ENCODE measurements at regions not wholly inside any gene's neighbourhood (a gene's known extent, or its start where the extent isn't known, plus 50 kb on each side); places are given as distances from the start of the nearest gene placed in this dataset.

- DNase-seq (ENCODE audit: low read depth, low spot score), result no peak
- CTCF ChIA-PET, result no interaction called here
- POLR2A ChIA-PET, result no interaction called here
- TF ChIP-seq, protein P1, sequence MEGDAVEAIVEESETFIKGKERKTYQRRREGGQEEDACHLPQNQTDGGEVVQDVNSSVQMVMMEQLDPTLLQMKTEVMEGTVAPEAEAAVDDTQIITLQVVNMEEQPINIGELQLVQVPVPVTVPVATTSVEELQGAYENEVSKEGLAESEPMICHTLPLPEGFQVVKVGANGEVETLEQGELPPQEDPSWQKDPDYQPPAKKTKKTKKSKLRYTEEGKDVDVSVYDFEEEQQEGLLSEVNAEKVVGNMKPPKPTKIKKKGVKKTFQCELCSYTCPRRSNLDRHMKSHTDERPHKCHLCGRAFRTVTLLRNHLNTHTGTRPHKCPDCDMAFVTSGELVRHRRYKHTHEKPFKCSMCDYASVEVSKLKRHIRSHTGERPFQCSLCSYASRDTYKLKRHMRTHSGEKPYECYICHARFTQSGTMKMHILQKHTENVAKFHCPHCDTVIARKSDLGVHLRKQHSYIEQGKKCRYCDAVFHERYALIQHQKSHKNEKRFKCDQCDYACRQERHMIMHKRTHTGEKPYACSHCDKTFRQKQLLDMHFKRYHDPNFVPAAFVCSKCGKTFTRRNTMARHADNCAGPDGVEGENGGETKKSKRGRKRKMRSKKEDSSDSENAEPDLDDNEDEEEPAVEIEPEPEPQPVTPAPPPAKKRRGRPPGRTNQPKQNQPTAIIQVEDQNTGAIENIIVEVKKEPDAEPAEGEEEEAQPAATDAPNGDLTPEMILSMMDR (IDR thresholded peaks at IDR 0.05; ENCODE audit: insufficient read depth, low read length, missing control alignments), result no peak
- no peak overlapping the region for H3K4me3 ChIP-seq (ENCODE audit: low read depth, low read length)
These were observed 361.5 kb upstream of the KCNH8 start for GRCh38 chr3:18786650-18787323.

- TF ChIP-seq, protein P1 (IDR thresholded peaks at IDR 0.05; ENCODE audit: insufficient read depth, low read length, missing control alignments), result no peak
- DNase-seq (ENCODE audit: low read depth, low spot score), result no peak
- POLR2A ChIA-PET, result no interaction called here
- CTCF ChIA-PET, result no interaction called here
- no peak overlapping the region for H3K4me3 ChIP-seq (ENCODE audit: low read depth, low read length)
These were observed 357.1 kb upstream of the SATB1 start for GRCh38 chr3:18782191-18782590.

GRCh38 chr3:18780959-18781358 lies 355.8 kb upstream of the SATB1 start:
- POLR2A ChIA-PET, result no interaction called here
- TF ChIP-seq, protein P1 (IDR thresholded peaks at IDR 0.05; ENCODE audit: insufficient read depth, low read length, missing control alignments), result no peak
- H3K4me3 ChIP-seq (ENCODE audit: low read depth, low read length), result no peak overlapping the region
- DNase-seq (ENCODE audit: low read depth, low spot score), result no peak
- CTCF ChIA-PET, result no interaction called here

- TF ChIP-seq, protein P1 (IDR thresholded peaks at IDR 0.05; ENCODE audit: insufficient read depth, low read length, missing control alignments), result no peak
- POLR2A ChIA-PET, result no interaction called here
- no peak overlapping the region for H3K4me3 ChIP-seq (ENCODE audit: low read depth, low read length)
- DNase-seq (ENCODE audit: low read depth, low spot score), result no peak
- CTCF ChIA-PET, result no interaction called here
These were observed 354.6 kb upstream of the SATB1 start for GRCh38 chr3:18779704-18780103.

- ChIA-PET POLR2A (no interaction called here), CTCF (no interaction called here)
- TF ChIP-seq, protein P1 (IDR thresholded peaks at IDR 0.05; ENCODE audit: insufficient read depth, low read length, missing control alignments), result no peak
These were observed 353.5 kb upstream of the SATB1 start for GRCh38 chr3:18778598-18778997.

GRCh38 chr3:18778094-18778493 lies 353.0 kb upstream of the SATB1 start:
- DNase-seq (ENCODE audit: low read depth, low spot score), result no peak
- ChIA-PET POLR2A (no interaction called here), CTCF (no interaction called here)
- H3K4me3 ChIP-seq (ENCODE audit: low read depth, low read length), result no peak overlapping the region
- TF ChIP-seq, protein P1 (IDR thresholded peaks at IDR 0.05; ENCODE audit: insufficient read depth, low read length, missing control alignments), result no peak

More at GRCh38 chr3:18778598-18778997, 353.5 kb upstream of the SATB1 start:
- no peak for DNase-seq (ENCODE audit: low read depth, low spot score)
- no peak overlapping the region for H3K4me3 ChIP-seq (ENCODE audit: low read depth, low read length)

Measured in AG04449 (cell line).